Small intestine (tissue), 7 donors: ENCODE measurements at regions not wholly inside any gene's neighbourhood (a gene's known extent, or its start where the extent isn't known, plus 50 kb on each side); places are given as distances from the start of the nearest gene placed in this dataset.

Experiments used
- DNase-seq, 2 donors: peaks; one replicate each; pipeline versions ENCODE4 v3.0.0 to v3.0.0-alpha.2; 2013
- FAIRE-seq: peaks from 2 replicates; lab custom pipeline; 2012; peaks lifted over from hg19 to GRCh38; lab: Jason Lieb, UNC
- H3K27ac ChIP-seq, 3 donors: one replicate each; pipeline ENCODE4 v1.5.1; 2013; ENCODE audit warnings: low read length in 2 of 3, mild to moderate bottlenecking in 2 of 3, control low read depth in 1 of 3, inconsistent platforms in 1 of 3, low read depth in 1 of 3, moderate library complexity in 1 of 3
- H3K27me3 ChIP-seq, 3 donors: one replicate each; pipeline ENCODE4 v1.6.1; 2013; ENCODE audit warnings: low read length in 3 of 3, inconsistent platforms in 1 of 3; ENCODE audit not compliant: control insufficient read depth in 3 of 3, insufficient read depth in 3 of 3
- H3K36me3 ChIP-seq, 3 donors: one replicate each; pipeline ENCODE4 v1.6.1; 2013; ENCODE audit warnings: low read length in 3 of 3, inconsistent platforms in 1 of 3, low read depth in 1 of 3, mild to moderate bottlenecking in 1 of 3, moderate library complexity in 1 of 3; ENCODE audit not compliant: control insufficient read depth in 3 of 3, insufficient read depth in 2 of 3
- H3K4me1 ChIP-seq, 3 donors: one replicate each; pipeline ENCODE4 v1.6.1; 2013; ENCODE audit warnings: low read length in 2 of 3, inconsistent platforms in 1 of 3, low read depth in 1 of 3, mild to moderate bottlenecking in 1 of 3, moderate library complexity in 1 of 3; ENCODE audit not compliant: control insufficient read depth in 3 of 3, insufficient read depth in 2 of 3
- H3K4me3 ChIP-seq, 3 donors: one replicate each; pipeline ENCODE4 v1.5.1; 2013; ENCODE audit warnings: low read length in 3 of 3, control low read depth in 1 of 3, inconsistent platforms in 1 of 3, low read depth in 1 of 3, mild to moderate bottlenecking in 1 of 3, moderate library complexity in 1 of 3
- H3K9me3 ChIP-seq, 2 donors: one replicate each; pipeline ENCODE4 v1.6.1; 2013; ENCODE audit warnings: low read depth in 1 of 2, low read length in 1 of 2; ENCODE audit not compliant: control insufficient read depth in 2 of 2, insufficient read depth in 1 of 2
- WGBS, 3 donors: extraction: QIAGEN DNeasy Blood & Tissue Kit; methylation state at CpG; one replicate each; pipeline ENCODE4 v1.1.7; 2013; 5-methylcytosine and 5-hydroxymethylcytosine counted together
- donor health status: healthy with polysubstance abuse.
- donor health status: control.
- donor health status: control.
- donor health status: Bipolar disorder and iron deficiency.
- donor health status: healthy.

DNA sequence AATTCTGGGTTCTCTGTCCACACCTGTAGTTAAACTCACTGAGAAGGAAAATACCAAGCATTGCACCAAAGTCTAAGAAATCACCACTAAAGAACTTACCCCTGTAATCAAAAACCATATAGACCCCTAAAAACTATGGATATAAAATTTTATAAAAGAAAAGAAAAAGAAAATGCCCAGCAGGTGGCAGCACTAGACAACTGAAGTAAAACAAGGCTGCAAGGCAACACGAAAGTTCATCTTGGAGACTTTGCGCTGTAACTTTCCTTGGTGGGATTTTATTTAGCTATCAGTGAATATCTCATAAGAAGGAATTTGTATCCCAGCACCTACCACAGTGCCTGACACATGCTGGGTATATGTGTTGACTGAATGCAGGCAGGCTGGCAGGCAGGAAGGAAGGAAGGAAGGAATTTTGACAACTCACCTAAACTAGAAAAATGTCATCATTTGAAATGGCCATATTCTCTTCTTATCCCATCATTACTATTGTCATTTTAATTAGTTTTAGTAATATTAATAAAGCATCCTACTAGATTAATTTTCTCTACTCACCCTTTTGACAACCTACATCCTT, 68.2 kb upstream of the ETV6 start:
- Histone ChIP-seq H3K27ac (no peak overlapping the region), H3K4me3 (no peak overlapping the region), H3K36me3 (no peaks in the 10 kb centered on the region), H3K4me1 (no peaks in the 10 kb centered on the region), H3K27me3 (no peaks in the 10 kb centered on the region), H3K9me3 (no peaks in the 10 kb centered on the region)
- peak; percentile 23 for FAIRE-seq
- WGBS, 3 donors = 2 to 10% (median 6%) methylated on average over 2 of the region's 2 CpGs
- DNase-seq = peak; percentile 64 to 76

DNA sequence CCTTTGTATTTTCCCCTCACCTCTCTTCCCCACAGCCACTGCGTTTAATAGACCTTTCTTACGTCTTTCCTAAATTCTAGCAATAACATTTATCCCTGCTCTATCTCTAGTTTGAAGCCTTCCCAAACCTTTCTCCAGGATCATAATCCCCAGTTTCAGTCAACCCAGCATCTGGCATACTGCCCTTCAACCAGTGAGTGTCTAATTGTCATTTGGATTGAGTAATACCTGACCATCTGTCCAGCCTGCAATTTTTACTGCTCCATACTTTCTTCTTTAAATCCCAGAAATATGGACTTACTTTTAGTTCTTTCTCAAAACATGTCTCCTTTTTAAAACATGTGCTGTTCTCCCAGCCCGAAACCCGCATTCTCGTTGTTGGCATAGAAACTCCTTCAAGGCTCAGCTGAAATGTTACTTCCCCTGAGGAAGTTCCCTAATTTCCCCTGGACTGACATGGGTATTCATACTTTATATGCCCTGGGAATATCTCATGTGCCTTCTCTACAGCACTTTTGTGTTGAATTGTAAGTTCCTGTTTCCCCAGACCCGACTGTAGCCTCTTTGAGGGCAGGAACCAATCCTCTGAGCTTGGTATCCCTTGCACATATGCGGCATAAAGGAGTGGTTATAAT, 65.1 kb upstream of the ETV6 start:
- no peak overlapping the region for H3K4me3 ChIP-seq
- FAIRE-seq = no peak
- no peak for DNase-seq
- H3K4me1 ChIP-seq = no peaks in the 10 kb centered on the region
- H3K9me3 ChIP-seq = no peaks in the 10 kb centered on the region
- WGBS, 3 donors = 85 to 91% (median 90%) methylated on average over 7 of the region's 7 CpGs
- H3K36me3 ChIP-seq = no peaks in the 10 kb centered on the region
- no peak overlapping the region for H3K27ac ChIP-seq
- H3K27me3 ChIP-seq = no peaks in the 10 kb centered on the region

DNA sequence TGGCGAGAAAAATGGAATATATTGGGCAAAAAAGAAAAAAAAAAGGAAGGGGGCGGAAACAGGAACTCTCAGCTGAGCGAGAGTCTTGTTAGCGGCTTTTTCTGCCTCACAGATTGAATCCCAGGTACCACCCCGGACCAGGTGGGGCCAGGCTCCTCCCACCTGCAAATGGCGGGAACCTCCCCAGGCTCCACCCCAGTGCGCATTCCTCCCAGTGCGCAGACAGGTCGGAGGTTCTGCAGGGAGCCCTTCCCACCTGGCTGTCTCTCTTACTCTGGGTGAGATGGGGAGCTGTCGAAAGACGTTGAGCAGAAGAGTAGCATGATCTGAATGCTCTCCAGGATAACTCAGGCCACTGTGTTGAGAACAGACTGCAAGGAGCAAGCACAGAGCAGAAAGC, 57.0 kb upstream of the ETV6 start:
- Histone ChIP-seq H3K27me3 (peaks cover 0 to 2% (median 0%) of the 10 kb centered on the region in 3 donors), H3K27ac (no peak overlapping the region), H3K4me3 (no peak overlapping the region), H3K9me3 (no peaks in the 10 kb centered on the region), H3K4me1 (no peaks in the 10 kb centered on the region), H3K36me3 (no peaks in the 10 kb centered on the region)
- 93 to 96% (median 93%) methylated on average over 11 of the region's 11 CpGs for WGBS, 3 donors
- FAIRE-seq (no peak), DNase-seq (no peak)

DNA sequence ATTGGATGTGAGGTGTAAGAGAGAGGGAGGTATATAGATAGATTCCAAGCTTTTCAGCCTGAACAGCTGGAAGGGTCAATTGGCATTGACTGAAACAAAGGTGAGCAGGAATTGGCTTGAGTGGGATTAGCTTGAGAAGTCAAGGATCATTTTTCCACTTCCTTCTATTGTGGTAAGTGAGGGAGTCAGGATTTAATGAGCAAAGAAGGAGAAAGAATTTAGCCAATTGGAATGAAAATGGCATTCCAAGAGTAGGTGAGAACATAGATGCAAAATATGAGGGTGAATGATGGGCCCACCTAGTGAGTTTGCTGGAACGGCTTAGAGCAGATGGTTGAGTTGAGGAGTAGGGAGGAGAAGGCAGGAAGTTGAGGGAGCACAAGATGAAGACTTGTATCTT, 56.5 kb upstream of the ETV6 start:
- WGBS, 3 donors = 76 to 91% (median 90%) methylated on average over 1 of the region's 1 CpG
- Histone ChIP-seq H3K4me3 (no peak overlapping the region), H3K27me3 (peaks cover 0 to 2% (median 0%) of the 10 kb centered on the region in 3 donors), H3K27ac (no peak overlapping the region), H3K36me3 (no peaks in the 10 kb centered on the region), H3K9me3 (no peaks in the 10 kb centered on the region), H3K4me1 (no peaks in the 10 kb centered on the region)
- FAIRE-seq = no peak
- DNase-seq = no peak

DNA sequence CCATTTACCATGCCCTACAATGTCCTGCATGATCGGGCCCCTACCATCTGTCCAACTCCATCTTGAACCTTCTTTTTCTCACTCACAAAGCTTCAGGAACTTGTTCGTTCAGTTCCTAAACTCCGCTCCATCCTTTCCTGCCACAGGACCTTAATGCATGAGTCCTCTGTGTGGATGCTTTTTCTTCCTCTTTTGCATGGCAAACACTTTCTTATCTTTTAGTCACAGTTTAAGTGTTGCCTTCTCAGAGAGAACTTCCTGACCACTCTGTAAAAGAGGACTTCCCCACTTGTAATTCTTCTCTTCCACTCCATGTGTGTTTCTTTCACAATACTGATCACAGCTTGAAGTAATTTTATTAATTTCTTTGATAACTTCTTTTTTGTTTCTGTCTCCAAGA, 54.4 kb upstream of the ETV6 start:
- H3K4me1 ChIP-seq = no peaks in the 10 kb centered on the region
- H3K4me3 ChIP-seq = no peak overlapping the region
- H3K9me3 ChIP-seq = no peaks in the 10 kb centered on the region
- H3K36me3 ChIP-seq = no peaks in the 10 kb centered on the region
- no peak for DNase-seq
- 59 to 90% (median 78%) methylated on average over 3 of the region's 3 CpGs for WGBS, 3 donors
- H3K27ac ChIP-seq = no peak overlapping the region
- no peak for FAIRE-seq
- peaks cover 0 to 2% (median 0%) of the 10 kb centered on the region in 3 donors for H3K27me3 ChIP-seq

DNA sequence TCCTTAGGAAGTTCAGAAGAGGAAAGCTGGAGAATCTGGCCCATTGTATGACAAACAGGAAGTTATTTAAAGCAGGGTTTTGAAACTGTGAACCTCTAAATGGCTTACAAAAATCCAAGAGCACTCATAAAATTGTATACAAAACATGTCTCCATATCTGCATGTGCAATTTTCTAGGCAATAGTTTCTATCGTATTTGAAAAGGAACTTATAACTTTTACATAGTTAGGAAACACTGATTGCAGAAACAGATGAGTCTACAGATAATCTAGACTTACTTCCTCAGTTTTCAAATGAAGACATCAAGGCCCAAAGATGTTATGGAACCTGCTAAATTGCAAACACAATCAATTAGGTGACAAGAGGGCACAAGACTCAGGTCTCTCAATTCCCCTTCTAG, 53.3 kb upstream of the ETV6 start:
- Histone ChIP-seq H3K27me3 (peaks cover 0 to 2% (median 0%) of the 10 kb centered on the region in 3 donors), H3K4me1 (no peaks in the 10 kb centered on the region), H3K9me3 (no peaks in the 10 kb centered on the region), H3K27ac (no peak overlapping the region), H3K4me3 (no peak overlapping the region), H3K36me3 (no peaks in the 10 kb centered on the region)
- DNase-seq (no peak), FAIRE-seq (no peak)
- WGBS, 3 donors = 67 to 81% (median 75%) methylated on average over 1 of the region's 1 CpG

DNA sequence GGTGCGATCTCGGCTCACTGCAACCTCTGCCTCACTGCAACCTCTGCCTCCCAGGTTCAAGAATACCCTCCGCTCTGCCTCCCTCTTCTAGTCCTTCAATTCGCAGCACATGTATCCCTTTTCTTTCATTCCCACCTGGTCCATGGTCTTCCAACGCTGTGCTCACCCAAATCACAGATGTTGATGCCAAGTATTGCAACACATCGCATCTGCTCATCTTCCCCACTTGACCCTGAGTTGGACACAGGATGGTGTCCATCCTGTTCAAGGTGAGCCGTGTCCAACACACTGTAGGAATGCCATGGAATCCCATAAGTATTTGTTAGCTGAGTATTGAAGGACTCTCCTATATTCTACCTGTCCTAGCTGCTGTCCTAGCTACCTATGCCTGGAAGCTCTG, 50.6 kb upstream of the ETV6 start:
- no peak for FAIRE-seq
- Histone ChIP-seq H3K27me3 (no peaks in the 10 kb centered on the region), H3K4me1 (no peaks in the 10 kb centered on the region), H3K36me3 (no peaks in the 10 kb centered on the region), H3K27ac (no peak overlapping the region), H3K9me3 (no peaks in the 10 kb centered on the region), H3K4me3 (no peak overlapping the region)
- DNase-seq = no peak
- 81 to 92% (median 91%) methylated on average over 7 of the region's 7 CpGs for WGBS, 3 donors
